IMR-90 (cell line): ENCODE measurements at regions not wholly inside any gene's neighbourhood (a gene's known extent, or its start where the extent isn't known, plus 50 kb on each side); places are given as distances from the start of the nearest gene placed in this dataset.

Experiments
- ATAC-seq: fragments of 200-7000 bp; cut with Tn5 transposase; 2 replicates; pipeline ENCODE4 v1.9.1; 2020; ENCODE audit warnings: low read depth, mild to moderate bottlenecking, moderate library complexity
- BruUV-seq: library from RNA; stranded (reverse); fragments of 400-500 nt; replicated peaks from 2 replicates; lab custom pipeline; 2021; lab: Mats Ljungman, UMichigan
- CTCF ChIA-PET: fragments of 300-600 bp; formaldehyde crosslinking; extraction: SDS; loops from one replicate; lab custom pipeline; 2021; ENCODE audit warnings: antibody characterized with exemption; lab: Yijun Ruan, JAX
- POLR2A ChIA-PET: fragments of 300-600 bp; sonication (Branson Sonifier 250); formaldehyde crosslinking; loops from one replicate; lab custom pipeline; 2022; ENCODE audit warnings: antibody characterized with exemption; ENCODE audit not compliant: unreplicated experiment; lab: Charles Lee
- DNase-seq: peaks from one replicate; pipeline ENCODE4 v3.0.0; 2013
- H2AFZ ChIP-seq: replicated peaks from 2 replicates; pipeline ENCODE3; 2013; ENCODE audit warnings: low read length, mild to moderate bottlenecking; ENCODE audit not compliant: poor library complexity
- H2AK5ac ChIP-seq: 2 replicates; pipeline ENCODE4 v1.6.1; 2013; ENCODE audit warnings: low read depth, low read length, inconsistent platforms
- H2AK9ac ChIP-seq: replicated peaks from 2 replicates; pipeline ENCODE3; 2013; ENCODE audit warnings: mild to moderate bottlenecking, low read depth, low read length, moderate library complexity; ENCODE audit not compliant: poor library complexity
- H2BK120ac ChIP-seq: 2 replicates; pipeline ENCODE4 v1.6.1; 2013; ENCODE audit warnings: low read depth, low read length, inconsistent platforms
- H2BK15ac ChIP-seq: 3 replicates; pipeline ENCODE4 v1.6.1; 2013; ENCODE audit warnings: low read depth, low read length, inconsistent platforms
- H2BK20ac ChIP-seq: 2 replicates; pipeline ENCODE4 v1.6.1; 2013; ENCODE audit warnings: low read depth, mild to moderate bottlenecking, inconsistent platforms, low read length, moderate library complexity
- H2BK5ac ChIP-seq: 2 replicates; pipeline ENCODE4 v1.6.1; 2013; ENCODE audit warnings: mild to moderate bottlenecking, low read depth, low read length, inconsistent platforms; ENCODE audit not compliant: poor library complexity, severe bottlenecking
- H3K14ac ChIP-seq: replicated peaks from 2 replicates; pipeline ENCODE4 v1.6.1; 2013; ENCODE audit warnings: low read depth, low read length, inconsistent platforms
- H3K18ac ChIP-seq: 2 replicates; pipeline ENCODE4 v1.6.1; 2013; ENCODE audit warnings: low read depth, low read length, control low read depth
- H3K23ac ChIP-seq: 2 replicates; pipeline ENCODE4 v1.6.1; 2013; ENCODE audit warnings: low read depth, low read length, inconsistent platforms
- H3K27ac ChIP-seq: 2 replicates; pipeline ENCODE4 v1.5.1; 2013; ENCODE audit warnings: mild to moderate bottlenecking, control low read depth, low read length; ENCODE audit not compliant: insufficient read depth
- H3K27me3 ChIP-seq: 2 replicates; pipeline ENCODE4 v1.6.1; 2013; ENCODE audit warnings: low read length; ENCODE audit not compliant: control insufficient read depth, insufficient read depth
- H3K36me3 ChIP-seq: 2 replicates; pipeline ENCODE4 v1.6.1; 2013; ENCODE audit warnings: low read length, mixed read lengths; ENCODE audit not compliant: control insufficient read depth, insufficient read depth
- H3K4ac ChIP-seq: 2 replicates; pipeline ENCODE4 v1.6.1; 2013; ENCODE audit warnings: low read depth, low read length, inconsistent platforms
- H3K4me1 ChIP-seq: 2 replicates; pipeline ENCODE4 v1.6.1; 2013; ENCODE audit warnings: low read length, mixed read lengths; ENCODE audit not compliant: control insufficient read depth, insufficient read depth
- H3K4me2 ChIP-seq: 2 replicates; pipeline ENCODE4 v1.6.1; 2013; ENCODE audit warnings: low read depth, mild to moderate bottlenecking, control low read depth, low read length, moderate library complexity
- H3K4me3 ChIP-seq: 2 replicates; pipeline ENCODE4 v1.5.1; 2013; ENCODE audit warnings: low read depth, mild to moderate bottlenecking, control low read depth, low read length, moderate library complexity; ENCODE audit not compliant: insufficient read depth
- H3K56ac ChIP-seq: 2 replicates; pipeline ENCODE4 v1.6.1; 2013; ENCODE audit warnings: low read length, inconsistent platforms; ENCODE audit not compliant: insufficient read depth; ENCODE audit errors: extremely low read depth
- H3K79me1 ChIP-seq, 2 experiments: 2 replicates each; pipeline ENCODE4 v1.6.1; 2013; ENCODE audit warnings: low read length in 2 of 2, inconsistent platforms in 1 of 2, low read depth in 1 of 2
- H3K9ac ChIP-seq: 2 replicates; pipeline ENCODE4 v1.6.1; 2013; ENCODE audit warnings: low read depth, low read length, control low read depth
- H3K9me1 ChIP-seq: 2 replicates; pipeline ENCODE4 v1.6.1; 2013; ENCODE audit warnings: low read length, inconsistent platforms; ENCODE audit not compliant: insufficient read depth
- H3K9me3 ChIP-seq: 2 replicates; pipeline ENCODE4 v1.6.1; 2013; ENCODE audit warnings: low read length; ENCODE audit not compliant: control insufficient read depth, insufficient read depth
- H4K20me1 ChIP-seq: 2 replicates; pipeline ENCODE4 v1.6.1; 2013; ENCODE audit warnings: low read length, inconsistent platforms; ENCODE audit not compliant: insufficient read depth
- H4K5ac ChIP-seq: 2 replicates; pipeline ENCODE4 v1.6.1; 2013; ENCODE audit warnings: mild to moderate bottlenecking, low read depth, low read length, control low read depth
- H4K8ac ChIP-seq, 2 experiments: 2 replicates each; pipeline ENCODE4 v1.6.1; 2013; ENCODE audit warnings: low read depth in 2 of 2, low read length in 2 of 2, control low read depth in 1 of 2, inconsistent platforms in 1 of 2
- H4K91ac ChIP-seq: 2 replicates; pipeline ENCODE4 v1.6.1; 2013; ENCODE audit warnings: low read depth, low read length, inconsistent platforms; ENCODE audit not compliant: insufficient read depth
- BHLHE40 ChIP-seq: fragments of 150-350 bp; IDR thresholded peaks from 2 replicates; pipeline ENCODE4 v1.6.1; 2016; ENCODE audit warnings: mild to moderate bottlenecking, low read depth, low read length
- CHD1 ChIP-seq: IDR thresholded peaks from 2 replicates; pipeline ENCODE4 v1.6.1; 2012; ENCODE audit warnings: low read depth, low read length, improper control_type of control experiment
- FOS ChIP-seq: fragments of 150-350 bp; IDR thresholded peaks from 2 replicates; pipeline ENCODE4 v1.6.1; 2016; ENCODE audit warnings: low read depth, low read length
- MAFK ChIP-seq: IDR thresholded peaks from 2 replicates; pipeline ENCODE4 v1.6.1; 2012; ENCODE audit warnings: low read depth, low read length, improper control_type of control experiment
- MAZ ChIP-seq: IDR thresholded peaks from 2 replicates; pipeline ENCODE4 v1.6.1; 2012; ENCODE audit warnings: low read depth, mild to moderate bottlenecking, low read length, improper control_type of control experiment, moderate library complexity, borderline replicate concordance
- MXI1 ChIP-seq: IDR thresholded peaks from 2 replicates; pipeline ENCODE4 v1.6.1; 2012; ENCODE audit warnings: low read depth, mild to moderate bottlenecking, low read length, moderate library complexity, borderline replicate concordance
- NFE2L2 ChIP-seq: fragments of 150-350 bp; IDR thresholded peaks from 2 replicates; pipeline ENCODE4 v1.6.1; 2016; ENCODE audit warnings: low read depth, mild to moderate bottlenecking, low read length
- POLR2A ChIP-seq: IDR thresholded peaks from 2 replicates; pipeline ENCODE4 v1.6.1; 2012; ENCODE audit warnings: mild to moderate bottlenecking, low read depth, low read length
- RAD21 ChIP-seq: IDR thresholded peaks from 2 replicates; pipeline ENCODE4 v1.6.1; 2012; ENCODE audit warnings: low read length, improper control_type of control experiment
- RCOR1 ChIP-seq: IDR thresholded peaks from 2 replicates; pipeline ENCODE4 v1.6.1; 2012; ENCODE audit warnings: mild to moderate bottlenecking, low read length, improper control_type of control experiment; ENCODE audit not compliant: insufficient replicate concordance
- RFX5 ChIP-seq: IDR thresholded peaks from 2 replicates; pipeline ENCODE4 v1.8.0; 2012; ENCODE audit warnings: low read depth, mild to moderate bottlenecking, low read length, moderate library complexity
- WGBS, 2 experiments: methylation state at CpG; one replicate each; pipeline versions ENCODE4 v1.1.5 to v1.1.7; 2013; ENCODE audit warnings: missing lambda C conversion rate in 2 of 2; ENCODE audit not compliant: insufficient read length in 1 of 2; ENCODE audit errors: extremely low coverage in 2 of 2; 5-methylcytosine and 5-hydroxymethylcytosine counted together
- dilution Hi-C: fragments of 300-500 bp; cut with HindIII; formaldehyde crosslinking; loops from one replicate; pipeline ENCODE4 v1.14.3; 2018; ENCODE audit warnings: low sequenced_read_pairs; ENCODE audit not compliant: unreplicated experiment
- in situ Hi-C: fragments of 300-500 bp; cut with MboI; formaldehyde crosslinking; loops from 3 replicates; pipeline ENCODE4 v1.14.3; 2019; ENCODE audit warnings: low sequenced_read_pairs, inconsistent platforms, mixed read lengths
- intact Hi-C: fragments of 100-400 bp; cut with micrococcal nuclease; formaldehyde crosslinking; loops from 2 replicates; pipeline ENCODE4 v1.10.0; 2022
- TF ChIP-seq, protein P1 (sequence below): conservative IDR thresholded peaks from 2 replicates; pipeline ENCODE4 v1.5.1; 2012; ENCODE audit warnings: mild to moderate bottlenecking, low read depth, low read length, improper control_type of control experiment
- TF ChIP-seq, protein P2 (sequence below): fragments of 150-350 bp; IDR thresholded peaks from 2 replicates; pipeline ENCODE4 v1.6.1; 2016; ENCODE audit warnings: low read depth, mild to moderate bottlenecking, low read length, moderate library complexity, borderline replicate concordance
- TF ChIP-seq, protein P3 (sequence below): fragments of 150-350 bp; IDR thresholded peaks from 2 replicates; pipeline ENCODE4 v1.6.1; 2017; ENCODE audit warnings: mild to moderate bottlenecking, antibody characterized with exemption, low read length, low read depth

DNA sequence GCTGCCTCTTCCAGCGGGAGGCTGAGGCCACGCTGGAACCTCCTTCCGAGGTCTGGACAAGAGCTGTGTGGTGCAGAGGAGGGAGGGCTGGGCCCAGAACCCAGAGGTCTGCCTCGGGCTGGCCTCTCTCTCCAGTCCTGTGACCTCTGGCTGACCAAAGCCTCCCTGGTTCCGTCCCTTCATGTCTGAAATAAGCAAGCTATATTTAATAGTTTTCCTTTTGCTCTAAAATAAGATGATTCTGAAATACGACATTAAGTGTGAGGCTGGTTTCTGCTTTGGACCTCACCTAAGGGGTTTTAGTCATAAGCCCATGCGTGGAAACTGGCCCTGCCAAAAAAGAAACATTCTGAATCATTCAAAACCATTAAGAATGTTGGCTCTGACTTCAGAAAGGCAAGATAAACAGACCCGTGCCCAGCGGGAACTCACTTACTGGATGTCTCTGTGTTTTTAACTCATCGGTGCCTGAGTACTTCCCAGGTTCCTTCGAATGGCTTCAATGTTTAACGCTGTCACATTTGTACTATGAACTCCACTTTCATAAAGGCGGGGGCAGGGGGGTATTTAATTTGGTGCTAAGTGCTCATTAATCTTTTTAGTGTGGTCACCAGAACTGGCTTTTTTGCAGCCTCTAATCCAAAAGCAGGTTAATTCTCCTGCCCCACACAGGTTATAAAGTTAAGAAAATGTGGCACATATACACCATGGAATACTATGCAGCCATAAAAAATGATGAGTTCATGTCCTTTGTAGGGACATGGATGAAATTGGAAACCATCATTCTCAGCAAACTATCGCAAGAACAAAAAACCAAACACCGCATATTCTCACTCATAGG, 157.5 kb upstream of the KLF14 start:
- Histone ChIP-seq H4K20me1 (peaks cover 93% of the 10 kb centered on the region), H3K4me3 (peak overlapping the region; percentile 0; the same call in 1 of the 2 replicates), H3K27ac (peak overlapping the region; percentile 97), H3K9me1 (peaks cover 20% of the 10 kb centered on the region), H3K4ac (peak overlapping the region; percentile 82), H3K14ac (peak overlapping the region; percentile 86), H2BK5ac (peak overlapping the region; percentile 95), H4K5ac (peak overlapping the region; percentile 20), H2BK15ac (0 out of 3 replicates have a peak overlapping the region, but pooled peaks have one; percentile 33), H4K91ac (peak overlapping the region; percentile 89), H4K8ac (peak overlapping the region; percentile 20 to 69; a peak in 2 of 4 replicates), H2BK120ac (peak overlapping the region; percentile 80), H3K18ac (peak overlapping the region; percentile 45), H3K79me1 (peaks cover 4 to 44% of the 10 kb centered on the region in 2 experiments; a peak in 3 of 4 replicates), H3K4me2 (peak overlapping the region; percentile 75), H3K56ac (peak overlapping the region; percentile 72), H2AK5ac (peak overlapping the region; percentile 36; the same call in 1 of the 2 replicates), H3K23ac (peak overlapping the region; percentile 87), H3K27me3 (no peaks in the 10 kb centered on the region), H2BK20ac (peak overlapping the region; percentile 86), H3K9me3 (no peaks in the 10 kb centered on the region), H2AK9ac (no peak overlapping the region), H3K9ac (peak overlapping the region; percentile 65), H2AFZ (no peak overlapping the region), H3K4me1 (peaks cover 48% of the 10 kb centered on the region), H3K36me3 (peaks cover 53% of the 10 kb centered on the region)
- dilution Hi-C loops, result no loop called here
- ATAC-seq (peak; percentile 8), DNase-seq (peak; percentile 96)
- ChIA-PET CTCF (no interaction called here), POLR2A (interaction anchor here (0.6 kb wide), 1 partner anchor 13 kb away, joined by 3 read pairs; no protein-coding TSS in a partner anchor)
- WGBS, 2 experiments, result 7% methylated on average over 2 of the region's 15 CpGs; no CpG with 5 or more reads in 1 of the 2 experiments
- in situ Hi-C loops, result no loop called here
- intact Hi-C loops, result no loop called here
- BruUV-seq, result no TSS peak
- TF ChIP-seq, protein P1, sequence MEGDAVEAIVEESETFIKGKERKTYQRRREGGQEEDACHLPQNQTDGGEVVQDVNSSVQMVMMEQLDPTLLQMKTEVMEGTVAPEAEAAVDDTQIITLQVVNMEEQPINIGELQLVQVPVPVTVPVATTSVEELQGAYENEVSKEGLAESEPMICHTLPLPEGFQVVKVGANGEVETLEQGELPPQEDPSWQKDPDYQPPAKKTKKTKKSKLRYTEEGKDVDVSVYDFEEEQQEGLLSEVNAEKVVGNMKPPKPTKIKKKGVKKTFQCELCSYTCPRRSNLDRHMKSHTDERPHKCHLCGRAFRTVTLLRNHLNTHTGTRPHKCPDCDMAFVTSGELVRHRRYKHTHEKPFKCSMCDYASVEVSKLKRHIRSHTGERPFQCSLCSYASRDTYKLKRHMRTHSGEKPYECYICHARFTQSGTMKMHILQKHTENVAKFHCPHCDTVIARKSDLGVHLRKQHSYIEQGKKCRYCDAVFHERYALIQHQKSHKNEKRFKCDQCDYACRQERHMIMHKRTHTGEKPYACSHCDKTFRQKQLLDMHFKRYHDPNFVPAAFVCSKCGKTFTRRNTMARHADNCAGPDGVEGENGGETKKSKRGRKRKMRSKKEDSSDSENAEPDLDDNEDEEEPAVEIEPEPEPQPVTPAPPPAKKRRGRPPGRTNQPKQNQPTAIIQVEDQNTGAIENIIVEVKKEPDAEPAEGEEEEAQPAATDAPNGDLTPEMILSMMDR, result no peak
- TF ChIP-seq BHLHE40, result peak; percentile 95
- TF ChIP-seq POLR2A, result no peak
- TF ChIP-seq, protein P2, sequence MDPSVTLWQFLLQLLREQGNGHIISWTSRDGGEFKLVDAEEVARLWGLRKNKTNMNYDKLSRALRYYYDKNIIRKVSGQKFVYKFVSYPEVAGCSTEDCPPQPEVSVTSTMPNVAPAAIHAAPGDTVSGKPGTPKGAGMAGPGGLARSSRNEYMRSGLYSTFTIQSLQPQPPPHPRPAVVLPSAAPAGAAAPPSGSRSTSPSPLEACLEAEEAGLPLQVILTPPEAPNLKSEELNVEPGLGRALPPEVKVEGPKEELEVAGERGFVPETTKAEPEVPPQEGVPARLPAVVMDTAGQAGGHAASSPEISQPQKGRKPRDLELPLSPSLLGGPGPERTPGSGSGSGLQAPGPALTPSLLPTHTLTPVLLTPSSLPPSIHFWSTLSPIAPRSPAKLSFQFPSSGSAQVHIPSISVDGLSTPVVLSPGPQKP, result no peak
- TF ChIP-seq MAZ, result 0 out of 2 replicates have a peak, but pooled peaks have one; percentile 11
- no peak for TF ChIP-seq MAFK
- TF ChIP-seq RFX5, result no peak
- no peak; the same call in 1 of the 2 replicates for TF ChIP-seq RAD21
- no peak for TF ChIP-seq RCOR1
- peak; percentile 55; the same call in 1 of the 2 replicates for TF ChIP-seq MXI1
- TF ChIP-seq, protein P3, sequence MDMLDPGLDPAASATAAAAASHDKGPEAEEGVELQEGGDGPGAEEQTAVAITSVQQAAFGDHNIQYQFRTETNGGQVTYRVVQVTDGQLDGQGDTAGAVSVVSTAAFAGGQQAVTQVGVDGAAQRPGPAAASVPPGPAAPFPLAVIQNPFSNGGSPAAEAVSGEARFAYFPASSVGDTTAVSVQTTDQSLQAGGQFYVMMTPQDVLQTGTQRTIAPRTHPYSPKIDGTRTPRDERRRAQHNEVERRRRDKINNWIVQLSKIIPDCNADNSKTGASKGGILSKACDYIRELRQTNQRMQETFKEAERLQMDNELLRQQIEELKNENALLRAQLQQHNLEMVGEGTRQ, result no peak
- TF ChIP-seq CHD1, result no peak
- TF ChIP-seq FOS, result peak; percentile 78
- TF ChIP-seq NFE2L2, result no peak
